ENCODE measurements at regions not wholly inside any gene's neighbourhood (a gene's known extent, or its start where the extent isn't known, plus 50 kb on each side); places are given as distances from the start of the nearest gene placed in this dataset.

DNA sequence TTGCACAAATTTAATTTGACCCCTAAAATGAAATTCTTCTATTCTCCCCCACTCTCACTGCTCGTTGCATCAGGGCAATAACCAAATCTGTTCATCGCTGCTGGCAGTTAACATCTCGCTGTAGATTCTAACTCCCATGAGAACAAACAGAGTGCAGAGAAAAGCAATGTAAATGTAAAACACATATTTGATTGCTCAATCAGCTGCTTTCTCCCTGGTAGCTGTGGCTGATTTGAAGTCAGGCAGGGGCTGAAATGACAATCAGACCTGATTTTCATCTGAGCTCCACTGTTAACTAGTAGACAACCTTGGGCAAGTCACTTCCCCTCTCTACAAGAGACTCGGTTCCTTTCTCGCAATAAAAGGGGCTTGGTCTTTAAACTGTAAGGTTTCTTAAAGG is 119.8 kb upstream of the CPNE4 start:
- ATAC-seq, result no peak
- Mint-ChIP-seq H3K9me3 (ENCODE audit: low read depth) (no peaks in the 10 kb centered on the region), H3K27me3 (peaks cover 9% of the 10 kb centered on the region), H3K4me3 (no peak overlapping the region), H3K27ac (no peak overlapping the region), H3K4me1 (no peaks in the 10 kb centered on the region), H3K36me3 (no peaks in the 10 kb centered on the region)
- CTCF ChIA-PET, result no interaction called here
- DNase-seq, result no peak

DNA sequence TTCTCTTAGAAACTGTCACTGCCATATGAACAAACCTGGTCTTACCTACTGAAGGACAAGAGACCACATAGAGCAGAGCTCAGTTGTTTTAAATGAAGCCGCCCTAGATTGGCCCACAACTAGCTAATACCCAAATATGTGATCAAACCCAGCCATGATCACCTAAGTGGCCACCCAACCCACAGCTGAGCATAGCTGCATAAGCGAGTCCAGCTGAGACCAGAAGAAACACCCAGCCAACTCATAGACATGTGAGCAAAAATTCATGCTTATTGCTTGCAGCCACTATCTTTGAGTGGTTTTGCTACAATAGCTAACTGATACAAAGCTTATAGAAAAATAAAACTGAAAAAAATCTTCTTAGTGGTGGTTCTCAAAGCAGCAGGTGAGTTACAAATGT is 124.3 kb upstream of the CPNE4 start:
- Mint-ChIP-seq H3K4me1 (no peaks in the 10 kb centered on the region), H3K27ac (no peak overlapping the region), H3K36me3 (no peaks in the 10 kb centered on the region), H3K9me3 (ENCODE audit: low read depth) (no peaks in the 10 kb centered on the region), H3K27me3 (peaks cover 16% of the 10 kb centered on the region), H3K4me3 (no peak overlapping the region)
- ATAC-seq (no peak), DNase-seq (no peak)
- CTCF ChIA-PET, result no interaction called here

DNA sequence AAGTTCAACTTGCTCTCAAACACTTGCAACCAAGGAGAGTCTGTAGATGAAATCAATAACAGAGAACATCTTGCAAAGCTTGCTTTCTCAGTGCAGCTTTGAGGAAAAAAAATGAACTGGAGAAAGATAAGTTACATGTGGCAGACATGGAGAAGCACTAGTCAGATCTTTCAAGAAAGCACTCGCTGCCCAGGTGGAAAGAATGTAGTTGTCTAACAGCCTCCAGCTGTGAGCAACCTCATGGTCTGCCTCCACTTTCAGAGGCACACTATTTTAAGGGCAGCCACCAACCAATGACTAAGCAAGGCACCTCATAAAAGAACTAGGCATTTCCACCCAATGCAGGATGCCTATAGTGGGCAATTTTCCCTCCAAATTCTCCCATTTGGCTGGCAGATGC is 125.4 kb upstream of the CPNE4 start:
- H3K9me3 Mint-ChIP-seq (ENCODE audit: low read depth), result no peaks in the 10 kb centered on the region
- no peaks in the 10 kb centered on the region for H3K36me3 Mint-ChIP-seq
- CTCF ChIA-PET, result no interaction called here
- no peak for ATAC-seq
- DNase-seq, result no peak
- no peak overlapping the region for H3K4me3 Mint-ChIP-seq
- no peak overlapping the region for H3K27ac Mint-ChIP-seq
- peaks cover 16% of the 10 kb centered on the region for H3K27me3 Mint-ChIP-seq
- H3K4me1 Mint-ChIP-seq, result no peaks in the 10 kb centered on the region

DNA sequence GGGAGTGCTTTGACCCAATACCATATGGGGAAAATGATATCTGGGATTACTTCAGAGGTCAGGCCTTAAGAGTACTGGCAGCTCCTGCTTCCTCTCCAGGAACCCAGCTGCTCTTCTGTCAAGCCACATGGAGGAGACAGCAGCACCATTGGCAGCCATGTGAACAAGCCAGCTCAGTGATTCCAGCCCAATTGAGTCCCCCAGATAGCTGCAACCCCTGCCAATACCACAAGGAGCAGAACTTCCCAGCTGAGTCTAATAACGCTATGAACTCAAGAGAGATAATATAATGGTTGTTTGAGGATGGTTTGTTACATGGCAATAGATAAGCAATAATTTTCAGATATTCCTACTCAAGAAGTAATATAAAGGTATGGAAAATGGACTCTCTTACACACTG is 126.8 kb upstream of the CPNE4 start:
- H3K4me3 Mint-ChIP-seq, result no peak overlapping the region

DNA sequence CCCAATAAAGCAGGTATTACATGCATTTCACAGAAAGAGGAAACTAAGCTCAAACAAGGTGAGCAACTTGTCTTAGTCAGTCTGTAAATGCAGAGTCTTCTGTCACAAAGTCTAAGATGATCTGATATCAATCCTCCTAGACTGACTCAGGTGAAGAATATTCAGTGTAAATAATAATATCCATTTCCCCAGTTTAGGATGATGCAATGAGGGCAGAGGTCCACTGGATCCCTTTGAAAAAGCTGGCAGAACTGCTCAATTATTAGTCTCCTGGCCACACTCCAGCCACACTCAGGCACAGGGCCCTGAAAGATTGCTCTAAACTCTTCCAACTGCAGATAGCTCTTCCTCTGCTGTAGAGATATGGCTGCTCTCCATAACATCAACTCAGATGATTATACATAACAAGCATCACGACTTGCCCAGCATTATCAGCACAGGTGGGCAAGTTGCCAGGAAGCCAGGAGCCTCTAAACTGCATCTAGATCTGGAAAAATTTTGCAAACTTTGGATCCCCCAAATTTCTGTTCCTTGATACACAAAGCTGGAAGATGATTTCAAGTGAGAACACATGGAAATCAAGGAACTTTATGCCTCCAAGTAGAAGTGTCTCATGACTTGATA is 129.8 kb upstream of the CPNE4 start:
- Mint-ChIP-seq H3K27me3 (peaks cover 13% of the 10 kb centered on the region), H3K4me1 (no peaks in the 10 kb centered on the region), H3K4me3 (no peak overlapping the region), H3K9me3 (ENCODE audit: low read depth) (no peaks in the 10 kb centered on the region), H3K27ac (no peak overlapping the region), H3K36me3 (no peaks in the 10 kb centered on the region)
- CTCF ChIA-PET, result no interaction called here
- DNase-seq (no peak), ATAC-seq (no peak)

More for the DNA sequence above, 126.8 kb upstream of the CPNE4 start:
- Mint-ChIP-seq H3K36me3 (no peaks in the 10 kb centered on the region), H3K27me3 (peaks cover 16% of the 10 kb centered on the region), H3K4me1 (no peaks in the 10 kb centered on the region), H3K27ac (no peak overlapping the region), H3K9me3 (ENCODE audit: low read depth) (no peaks in the 10 kb centered on the region)
- ATAC-seq (no peak), DNase-seq (no peak)
- CTCF ChIA-PET, result no interaction called here

GRCh38 chr3:132167870-132168269 is 133.1 kb upstream of the CPNE4 start:
- no peaks in the 10 kb centered on the region for H3K9me3 Mint-ChIP-seq (ENCODE audit: low read depth)
- no peaks in the 10 kb centered on the region for H3K4me1 Mint-ChIP-seq
- ATAC-seq (no peak), DNase-seq (no peak)
- CTCF ChIA-PET, result no interaction called here
- H3K4me3 Mint-ChIP-seq, result no peak overlapping the region
- H3K27ac Mint-ChIP-seq, result no peak overlapping the region
- no peaks in the 10 kb centered on the region for H3K36me3 Mint-ChIP-seq
- H3K27me3 Mint-ChIP-seq, result peaks cover 19% of the 10 kb centered on the region

DNA sequence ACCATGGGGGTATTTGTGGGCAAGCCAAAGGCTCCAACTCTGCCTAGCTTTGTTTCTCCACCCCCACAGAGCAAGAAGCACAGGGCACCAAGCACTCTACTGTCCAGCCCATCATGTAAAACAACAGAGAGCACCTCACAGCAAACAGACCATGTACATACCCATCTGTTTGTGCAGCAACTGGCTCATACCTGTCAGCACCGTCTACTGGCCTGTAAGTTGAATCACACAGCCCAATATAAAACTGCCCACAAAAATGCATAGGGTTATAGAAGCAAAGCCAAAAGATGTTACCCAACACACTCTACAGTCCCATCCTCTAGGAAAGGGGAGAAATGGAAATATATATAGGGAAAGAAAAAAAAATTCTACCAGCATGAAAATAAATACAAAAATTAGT is 139.7 kb upstream of the CPNE4 start:
- no peak for DNase-seq
- no peak overlapping the region for H3K4me3 Mint-ChIP-seq
- H3K4me1 Mint-ChIP-seq, result no peaks in the 10 kb centered on the region
- no peaks in the 10 kb centered on the region for H3K36me3 Mint-ChIP-seq
- peaks cover 14% of the 10 kb centered on the region for H3K27me3 Mint-ChIP-seq
- H3K27ac Mint-ChIP-seq, result no peak overlapping the region
- CTCF ChIA-PET, result no interaction called here
- no peak for ATAC-seq
- H3K9me3 Mint-ChIP-seq (ENCODE audit: low read depth), result no peaks in the 10 kb centered on the region

DNA sequence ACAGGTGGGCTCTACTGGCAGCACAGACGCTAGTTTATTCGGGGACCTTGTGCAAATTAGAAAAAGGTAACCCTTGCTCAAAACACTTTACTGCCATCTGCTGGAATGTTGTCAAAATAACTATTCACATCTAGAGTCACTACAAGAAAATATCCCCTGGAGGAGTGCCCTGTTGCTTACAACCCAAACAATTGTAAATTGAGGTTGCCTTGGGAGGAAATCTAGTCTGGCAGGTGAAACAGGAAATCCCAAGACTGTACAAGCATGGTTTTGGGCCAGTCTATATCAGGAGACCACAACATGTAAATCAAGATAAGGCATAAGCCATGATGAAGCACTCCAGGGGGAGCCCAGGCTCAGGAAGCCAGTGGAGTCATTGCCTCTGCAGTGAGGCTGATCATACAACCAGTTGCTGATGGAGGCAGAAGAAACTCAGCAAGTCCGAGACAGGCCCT is 136.8 kb upstream of the ACP3 start:
- peak; percentile 42 for ATAC-seq
- peaks cover 13% of the 10 kb centered on the region for H3K27me3 Mint-ChIP-seq
- H3K9me3 Mint-ChIP-seq (ENCODE audit: low read depth), result no peaks in the 10 kb centered on the region
- no peak for DNase-seq
- H3K27ac Mint-ChIP-seq, result no peak overlapping the region
- H3K4me1 Mint-ChIP-seq, result no peaks in the 10 kb centered on the region
- no peak overlapping the region for H3K4me3 Mint-ChIP-seq
- CTCF ChIA-PET, result no interaction called here
- H3K36me3 Mint-ChIP-seq, result no peaks in the 10 kb centered on the region

GRCh38 chr3:132183811-132184210 is 133.4 kb upstream of the ACP3 start:
- ATAC-seq (no peak), DNase-seq (no peak)
- Mint-ChIP-seq H3K27ac (no peak overlapping the region), H3K4me3 (no peak overlapping the region), H3K9me3 (ENCODE audit: low read depth) (no peaks in the 10 kb centered on the region), H3K36me3 (no peaks in the 10 kb centered on the region), H3K4me1 (no peaks in the 10 kb centered on the region), H3K27me3 (peaks cover 19% of the 10 kb centered on the region)
- CTCF ChIA-PET, result no interaction called here

DNA sequence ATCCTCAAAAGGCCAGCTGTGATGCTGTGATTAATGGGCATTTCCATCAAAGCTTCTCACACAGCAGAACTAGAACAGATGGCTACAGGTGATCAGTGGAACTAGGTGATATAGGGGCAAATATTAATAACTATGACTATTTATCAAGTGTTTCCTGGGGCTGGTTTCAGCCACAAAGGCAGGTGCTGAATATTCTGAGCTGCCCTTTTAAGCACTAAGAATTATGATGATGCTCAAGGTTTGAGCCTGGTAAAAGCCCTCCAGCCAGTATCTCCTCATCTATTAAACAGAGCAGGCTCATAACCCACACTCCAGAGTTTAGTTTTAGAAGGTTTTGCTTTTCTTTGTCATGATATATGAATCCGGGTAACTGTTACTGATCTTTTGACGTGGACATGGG is 129.5 kb upstream of the ACP3 start:
- H3K36me3 Mint-ChIP-seq, result no peaks in the 10 kb centered on the region
- no peaks in the 10 kb centered on the region for H3K4me1 Mint-ChIP-seq
- DNase-seq (no peak), ATAC-seq (no peak)
- CTCF ChIA-PET, result no interaction called here
- no peak overlapping the region for H3K4me3 Mint-ChIP-seq
- no peaks in the 10 kb centered on the region for H3K9me3 Mint-ChIP-seq (ENCODE audit: low read depth)
- no peak overlapping the region for H3K27ac Mint-ChIP-seq
- H3K27me3 Mint-ChIP-seq, result peaks cover 21% of the 10 kb centered on the region

DNA sequence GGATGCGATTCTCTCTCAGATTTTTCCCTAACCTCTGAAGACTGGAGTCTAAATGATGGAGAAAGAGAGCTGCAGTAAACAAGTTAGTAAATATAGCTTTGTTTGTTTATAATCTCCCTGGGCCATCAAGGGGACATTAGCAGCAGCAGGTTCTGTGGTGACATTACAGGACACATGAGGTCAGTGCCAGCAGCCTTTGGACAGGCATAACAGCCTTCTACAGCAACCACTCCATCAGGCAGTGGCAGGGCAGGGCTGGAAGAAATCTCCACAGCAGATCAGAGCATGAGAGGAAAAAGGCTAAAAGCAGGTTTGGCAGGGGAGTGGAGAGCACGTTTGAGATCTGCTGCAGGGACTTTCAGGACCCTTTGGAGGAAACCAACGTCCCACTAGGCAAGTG is 127.6 kb upstream of the ACP3 start:
- DNase-seq, result no peak
- H3K36me3 Mint-ChIP-seq, result no peaks in the 10 kb centered on the region
- no peak for ATAC-seq
- no peak overlapping the region for H3K27ac Mint-ChIP-seq
- peaks cover 24% of the 10 kb centered on the region for H3K27me3 Mint-ChIP-seq
- CTCF ChIA-PET, result no interaction called here
- no peak overlapping the region for H3K4me3 Mint-ChIP-seq
- H3K9me3 Mint-ChIP-seq (ENCODE audit: low read depth), result no peaks in the 10 kb centered on the region
- no peaks in the 10 kb centered on the region for H3K4me1 Mint-ChIP-seq

DNA sequence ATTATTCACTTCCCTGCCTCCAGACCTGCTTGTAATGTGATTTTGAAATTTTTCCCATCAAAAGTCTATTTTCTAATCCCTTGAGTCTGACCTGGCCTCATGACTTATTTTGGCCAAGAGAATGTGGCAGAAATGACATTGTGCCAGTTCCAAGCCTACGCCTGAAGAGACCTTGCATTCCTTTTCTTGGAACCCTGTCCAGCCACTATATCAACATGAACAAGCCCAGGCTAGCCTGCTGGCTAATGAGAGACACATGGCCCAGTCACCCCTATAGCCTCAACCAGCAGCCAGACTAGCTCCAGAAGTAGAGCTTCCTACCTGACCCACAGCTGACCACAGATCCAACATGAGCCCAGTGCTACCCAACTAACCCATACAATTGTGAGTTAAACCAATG is 121.1 kb upstream of the ACP3 start:
- Mint-ChIP-seq H3K4me3 (no peak overlapping the region), H3K4me1 (no peaks in the 10 kb centered on the region), H3K27me3 (peaks cover 10% of the 10 kb centered on the region), H3K9me3 (ENCODE audit: low read depth) (no peaks in the 10 kb centered on the region), H3K36me3 (no peaks in the 10 kb centered on the region), H3K27ac (no peak overlapping the region)
- no peak for ATAC-seq
- DNase-seq, result no peak
- CTCF ChIA-PET, result no interaction called here

DNA sequence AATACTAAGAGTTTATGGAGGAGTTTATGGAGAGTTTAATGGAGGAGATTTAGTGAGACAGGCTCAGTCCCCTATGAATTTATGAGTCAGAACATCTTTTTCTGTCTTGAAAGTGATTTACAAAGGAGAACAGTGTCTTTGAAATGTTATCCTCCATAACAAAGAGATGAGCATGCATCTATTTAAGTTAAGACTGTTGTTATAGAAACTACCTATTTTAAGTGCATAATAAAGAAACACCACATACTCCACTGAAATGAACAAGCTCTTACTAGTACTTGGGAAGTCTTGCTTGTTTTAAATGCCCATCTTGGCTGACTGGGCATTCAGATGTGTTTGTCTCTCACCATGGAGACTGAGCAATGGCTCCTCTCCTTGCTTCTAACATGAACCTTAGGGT is 118.7 kb upstream of the ACP3 start:
- Mint-ChIP-seq H3K4me3 (no peak overlapping the region), H3K27ac (no peak overlapping the region), H3K27me3 (peaks cover 9% of the 10 kb centered on the region), H3K4me1 (no peaks in the 10 kb centered on the region), H3K36me3 (no peaks in the 10 kb centered on the region), H3K9me3 (ENCODE audit: low read depth) (no peaks in the 10 kb centered on the region)
- ATAC-seq (no peak), DNase-seq (no peak)
- CTCF ChIA-PET, result no interaction called here

GRCh38 chr3:132199451-132199850 is 117.8 kb upstream of the ACP3 start:
- Mint-ChIP-seq H3K4me3 (no peak overlapping the region), H3K9me3 (ENCODE audit: low read depth) (no peaks in the 10 kb centered on the region), H3K27me3 (peaks cover 3% of the 10 kb centered on the region), H3K36me3 (no peaks in the 10 kb centered on the region), H3K4me1 (no peaks in the 10 kb centered on the region), H3K27ac (no peak overlapping the region)
- ATAC-seq (no peak), DNase-seq (no peak)
- CTCF ChIA-PET, result no interaction called here

DNA sequence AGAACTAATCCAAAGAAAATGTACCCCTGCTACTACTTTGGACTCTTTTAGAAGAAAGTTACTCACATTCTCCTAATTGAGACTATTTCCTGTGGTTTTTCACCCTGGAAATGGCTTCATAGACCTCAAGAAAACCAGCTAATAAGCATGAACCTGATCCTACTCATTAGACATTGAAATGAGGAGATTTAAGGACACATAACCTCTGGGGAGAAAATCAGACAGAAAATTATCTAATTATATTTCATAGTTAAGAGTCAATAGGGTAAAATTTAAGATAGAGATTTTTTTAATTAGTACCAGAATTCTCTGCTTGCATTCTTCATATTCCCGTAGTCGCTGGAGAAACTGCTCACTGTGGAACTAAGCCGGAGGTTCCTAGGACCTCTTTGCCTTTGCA is 114.6 kb upstream of the ACP3 start:
- H3K4me3 Mint-ChIP-seq, result no peak overlapping the region

More for the DNA sequence above, 114.6 kb upstream of the ACP3 start:
- Mint-ChIP-seq H3K36me3 (no peaks in the 10 kb centered on the region), H3K4me1 (no peaks in the 10 kb centered on the region), H3K27ac (no peak overlapping the region), H3K27me3 (peaks cover 6% of the 10 kb centered on the region), H3K9me3 (ENCODE audit: low read depth) (no peaks in the 10 kb centered on the region)
- CTCF ChIA-PET, result no interaction called here
- DNase-seq (no peak), ATAC-seq (no peak)

Measured in activated CD8-positive, alpha-beta memory T cell treated with anti-CD3 and anti-CD28 coated beads, Interleukin-2, amount 10 ng/mL, durations not matched to agents 7 days and 5 days (primary cell).